ACC112 (cell line): ENCODE measurements at regions not wholly inside any gene's neighbourhood (a gene's known extent, or its start where the extent isn't known, plus 50 kb on each side); places are given as distances from the start of the nearest gene placed in this dataset.

ENCODE experiments used
- H2AFZ ChIP-seq: fragments of 200-600 bp; sonication (generic); one replicate; pipeline ENCODE4 v1.6.0; 2017; ENCODE audit warnings: antibody characterized with exemption, low read length; ENCODE audit not compliant: unreplicated experiment
- H3K27ac ChIP-seq: fragments of 200-600 bp; sonication (generic); 2 replicates; pipeline ENCODE4 v1.5.1; 2014; ENCODE audit warnings: low read depth, mild to moderate bottlenecking, antibody characterized with exemption, low read length, moderate library complexity
- H3K27me3 ChIP-seq: fragments of 200-600 bp; sonication (generic); 2 replicates; pipeline ENCODE4 v1.6.1; 2014; ENCODE audit warnings: mild to moderate bottlenecking, antibody characterized with exemption, low read length, moderate library complexity, mixed read lengths; ENCODE audit not compliant: insufficient read depth
- H3K36me3 ChIP-seq: fragments of 200-600 bp; sonication (generic); 2 replicates; pipeline ENCODE4 v1.6.1; 2016; ENCODE audit warnings: mild to moderate bottlenecking, antibody characterized with exemption, low read length, moderate library complexity, mixed read lengths; ENCODE audit not compliant: insufficient read depth
- H3K4me1 ChIP-seq: fragments of 200-600 bp; sonication (generic); one replicate; pipeline ENCODE4 v1.6.1; 2016; ENCODE audit warnings: low read length, mixed read lengths; ENCODE audit not compliant: insufficient read depth, unreplicated experiment, control insufficient read depth
- H3K4me3 ChIP-seq: fragments of 200-600 bp; sonication (generic); 2 replicates; pipeline ENCODE4 v1.5.1; 2014; ENCODE audit warnings: mild to moderate bottlenecking, low read depth, low read length
- H3K79me2 ChIP-seq: fragments of 200-600 bp; sonication (generic); one replicate; pipeline ENCODE4 v1.6.0; 2016; ENCODE audit warnings: low read length; ENCODE audit not compliant: control insufficient read depth, unreplicated experiment, insufficient read depth

GRCh38 chr18:46264255-46264654 is 160.1 kb downstream of the HAUS1 start:
- H3K79me2 ChIP-seq = peaks cover 14% of the 10 kb centered on the region
- H3K27me3 ChIP-seq = no peaks in the 10 kb centered on the region
- H2AFZ ChIP-seq = no peak overlapping the region
- no peak overlapping the region for H3K4me3 ChIP-seq
- peaks cover 4% of the 10 kb centered on the region; the same call in 1 of the 2 replicates for H3K36me3 ChIP-seq
- H3K4me1 ChIP-seq = peaks cover 41% of the 10 kb centered on the region
- H3K27ac ChIP-seq = peak overlapping the region; percentile 83

- no peak overlapping the region for H3K4me3 ChIP-seq
- peaks cover 14% of the 10 kb centered on the region for H3K79me2 ChIP-seq
- H2AFZ ChIP-seq = no peak overlapping the region
- H3K36me3 ChIP-seq = peaks cover 4% of the 10 kb centered on the region; the same call in 1 of the 2 replicates
- H3K4me1 ChIP-seq = peaks cover 31% of the 10 kb centered on the region
- H3K27me3 ChIP-seq = no peaks in the 10 kb centered on the region
- H3K27ac ChIP-seq = peak overlapping the region; percentile 54; the same call in 1 of the 2 replicates
Observed at GRCh38 chr18:46265196-46266156, 161.3 kb downstream of the HAUS1 start.

DNA sequence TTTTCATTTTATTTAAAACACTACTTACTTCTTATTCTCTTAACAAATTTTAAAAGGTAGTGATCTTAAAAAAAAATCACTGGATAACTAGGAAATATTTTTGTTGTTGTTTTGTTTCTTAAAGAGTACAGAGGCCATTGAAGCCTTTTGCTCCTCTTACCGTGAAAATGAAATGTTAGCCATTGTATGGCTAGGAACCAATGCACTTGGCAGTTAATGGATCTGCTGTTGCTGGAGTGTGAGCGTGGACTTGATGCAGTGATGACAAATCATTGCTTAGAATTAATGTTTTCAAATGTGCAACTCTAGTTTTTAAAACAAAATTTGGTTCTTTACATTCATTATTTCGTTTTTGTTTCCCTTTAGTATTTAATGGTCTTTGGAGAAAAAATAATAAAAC is 162.3 kb downstream of the HAUS1 start:
- Histone ChIP-seq H3K4me1 (peaks cover 21% of the 10 kb centered on the region), H3K27me3 (no peaks in the 10 kb centered on the region), H3K4me3 (no peak overlapping the region), H3K27ac (no peak overlapping the region), H3K79me2 (peaks cover 7% of the 10 kb centered on the region), H2AFZ (no peak overlapping the region), H3K36me3 (peaks cover 4% of the 10 kb centered on the region; the same call in 1 of the 2 replicates)

- H3K79me2 ChIP-seq = no peaks in the 10 kb centered on the region
- no peaks in the 10 kb centered on the region for H3K27me3 ChIP-seq
- H3K4me1 ChIP-seq = peaks cover 12% of the 10 kb centered on the region
- no peak overlapping the region for H3K27ac ChIP-seq
- H2AFZ ChIP-seq = no peak overlapping the region
- H3K36me3 ChIP-seq = no peaks in the 10 kb centered on the region
- H3K4me3 ChIP-seq = no peak overlapping the region
Observed at GRCh38 chr18:46268671-46269070, 164.5 kb downstream of the HAUS1 start.

DNA sequence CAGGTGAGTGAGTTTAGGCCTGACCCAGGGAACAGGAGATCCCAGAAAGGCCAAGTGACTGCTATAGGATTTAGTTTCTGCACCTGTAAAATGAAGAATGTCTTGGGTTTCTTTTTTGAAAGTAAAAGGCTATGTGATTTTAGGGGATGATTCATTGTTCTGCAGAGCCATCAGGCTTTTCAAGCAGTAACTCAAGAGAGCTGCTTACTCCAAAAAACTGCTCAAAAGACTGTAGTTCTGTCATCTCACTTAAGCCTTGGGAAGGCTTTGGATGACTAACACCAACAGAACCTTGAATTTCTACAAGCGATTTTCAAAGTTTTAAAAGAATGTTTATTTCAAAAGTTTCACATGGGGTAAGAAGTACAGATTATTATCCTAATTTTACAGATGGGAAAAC is 165.1 kb downstream of the HAUS1 start:
- Histone ChIP-seq H3K4me3 (no peak overlapping the region), H2AFZ (no peak overlapping the region), H3K27me3 (no peaks in the 10 kb centered on the region), H3K4me1 (peaks cover 7% of the 10 kb centered on the region), H3K27ac (no peak overlapping the region), H3K36me3 (no peaks in the 10 kb centered on the region), H3K79me2 (no peaks in the 10 kb centered on the region)

- Histone ChIP-seq H3K36me3 (no peaks in the 10 kb centered on the region), H3K4me1 (no peaks in the 10 kb centered on the region), H3K27me3 (no peaks in the 10 kb centered on the region), H3K4me3 (no peak overlapping the region), H3K27ac (no peak overlapping the region), H2AFZ (no peak overlapping the region), H3K79me2 (no peaks in the 10 kb centered on the region)
Observed at GRCh38 chr18:46271488-46271887, 167.3 kb downstream of the HAUS1 start.

GRCh38 chr18:46273861-46274260 is 169.7 kb downstream of the HAUS1 start:
- H2AFZ ChIP-seq = no peak overlapping the region
- peaks cover 13% of the 10 kb centered on the region for H3K4me1 ChIP-seq

DNA sequence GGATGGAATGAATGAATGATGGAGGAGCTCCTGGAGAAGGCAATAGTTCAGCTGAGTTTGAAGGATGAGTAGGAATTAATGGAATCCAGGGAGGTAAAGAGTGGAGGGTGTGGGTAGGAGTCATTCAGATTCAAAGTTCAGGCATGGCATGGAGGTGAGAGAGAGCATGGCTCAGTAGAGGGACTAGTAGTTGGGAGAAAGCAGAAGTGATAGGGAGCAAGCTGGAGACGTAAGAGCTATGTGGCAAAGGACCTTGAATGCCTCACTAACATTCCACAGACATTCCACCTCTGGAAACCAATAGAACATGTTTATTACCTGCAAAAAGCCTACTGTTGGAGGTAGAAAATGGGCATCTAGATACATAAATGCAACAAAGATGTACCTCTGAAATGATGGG is 170.1 kb downstream of the HAUS1 start:
- Histone ChIP-seq H3K36me3 (no peaks in the 10 kb centered on the region), H3K27ac (no peak overlapping the region), H3K79me2 (no peaks in the 10 kb centered on the region), H3K4me3 (no peak overlapping the region), H3K4me1 (peaks cover 17% of the 10 kb centered on the region), H3K27me3 (no peaks in the 10 kb centered on the region), H2AFZ (no peak overlapping the region)

More at GRCh38 chr18:46273861-46274260, 169.7 kb downstream of the HAUS1 start:
- H3K36me3 ChIP-seq = no peaks in the 10 kb centered on the region
- H3K4me3 ChIP-seq = no peak overlapping the region
- H3K79me2 ChIP-seq = no peaks in the 10 kb centered on the region
- H3K27me3 ChIP-seq = no peaks in the 10 kb centered on the region
- no peak overlapping the region for H3K27ac ChIP-seq

DNA sequence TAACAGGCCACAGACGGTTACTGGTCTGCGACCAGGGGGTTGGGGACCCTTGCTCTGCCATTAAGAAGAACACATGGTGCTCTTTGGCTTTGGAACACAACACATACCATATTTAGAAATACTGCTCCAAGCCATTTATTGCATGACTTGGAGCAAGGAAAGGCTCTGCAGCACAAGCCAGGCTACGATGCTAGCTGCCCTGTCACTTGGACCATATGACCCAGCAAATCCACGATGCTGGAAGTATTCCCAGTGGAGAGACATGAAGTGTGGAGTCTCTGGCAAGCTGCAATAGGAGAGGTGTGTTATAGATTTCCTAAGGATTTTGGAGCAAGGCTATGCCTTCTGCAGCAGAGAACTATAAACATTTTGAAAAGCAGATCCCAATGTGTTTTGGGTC is 171.2 kb downstream of the HAUS1 start:
- Histone ChIP-seq H3K4me3 (no peak overlapping the region), H3K27ac (no peak overlapping the region), H3K79me2 (no peaks in the 10 kb centered on the region), H3K27me3 (no peaks in the 10 kb centered on the region), H3K4me1 (peaks cover 20% of the 10 kb centered on the region), H3K36me3 (no peaks in the 10 kb centered on the region), H2AFZ (no peak overlapping the region)

GRCh38 chr18:46276748-46277147 is 172.6 kb downstream of the HAUS1 start:
- Histone ChIP-seq H3K79me2 (no peaks in the 10 kb centered on the region), H3K36me3 (no peaks in the 10 kb centered on the region), H3K27ac (no peak overlapping the region), H3K4me1 (peaks cover 20% of the 10 kb centered on the region), H3K27me3 (no peaks in the 10 kb centered on the region), H3K4me3 (no peak overlapping the region), H2AFZ (no peak overlapping the region)
